Activated naive CD4-positive, alpha-beta T cell treated with anti-CD3 and anti-CD28 coated beads, Interleukin-2, amount 10 ng/mL, durations not matched to agents 7 days and 5 days (primary cell): ENCODE measurements at regions not wholly inside any gene's neighbourhood (a gene's known extent, or its start where the extent isn't known, plus 50 kb on each side); places are given as distances from the start of the nearest gene placed in this dataset.

Experiments used
- CTCF ChIA-PET: fragments of 350-600 bp; sonication (Branson Sonifier 250); formaldehyde crosslinking; loops from one replicate; lab custom pipeline; 2021; ENCODE audit warnings: antibody characterized with exemption; lab: Charles Lee
- DNase-seq: peaks from one replicate; pipeline ENCODE4 v3.0.0-alpha.2; 2020
- H3K27ac Mint-ChIP-seq: one replicate; pipeline ENCODE4 v1.8.0; 2021; ENCODE audit warnings: mild to moderate bottlenecking, moderate library complexity, mixed read lengths
- H3K27me3 Mint-ChIP-seq: one replicate; pipeline ENCODE4 v1.8.0; 2021; ENCODE audit warnings: mild to moderate bottlenecking, mixed read lengths
- H3K36me3 Mint-ChIP-seq: one replicate; pipeline ENCODE4 v1.8.0; 2021; ENCODE audit warnings: mixed read lengths
- H3K4me1 Mint-ChIP-seq: one replicate; pipeline ENCODE4 v1.8.0; 2021; ENCODE audit warnings: mixed read lengths
- H3K4me3 Mint-ChIP-seq: one replicate; pipeline ENCODE4 v1.8.0; 2021; ENCODE audit warnings: mild to moderate bottlenecking, moderate library complexity, mixed read lengths
- H3K9me3 Mint-ChIP-seq: one replicate; pipeline ENCODE4 v1.8.0; 2021; ENCODE audit warnings: mixed read lengths

- CTCF ChIA-PET, result no interaction called here
- no peak overlapping the region for H3K27ac Mint-ChIP-seq
- peaks cover 2% of the 10 kb centered on the region for H3K9me3 Mint-ChIP-seq
Observed at GRCh38 chr11:27806122-27806521, 105.9 kb upstream of the BDNF start.

DNA sequence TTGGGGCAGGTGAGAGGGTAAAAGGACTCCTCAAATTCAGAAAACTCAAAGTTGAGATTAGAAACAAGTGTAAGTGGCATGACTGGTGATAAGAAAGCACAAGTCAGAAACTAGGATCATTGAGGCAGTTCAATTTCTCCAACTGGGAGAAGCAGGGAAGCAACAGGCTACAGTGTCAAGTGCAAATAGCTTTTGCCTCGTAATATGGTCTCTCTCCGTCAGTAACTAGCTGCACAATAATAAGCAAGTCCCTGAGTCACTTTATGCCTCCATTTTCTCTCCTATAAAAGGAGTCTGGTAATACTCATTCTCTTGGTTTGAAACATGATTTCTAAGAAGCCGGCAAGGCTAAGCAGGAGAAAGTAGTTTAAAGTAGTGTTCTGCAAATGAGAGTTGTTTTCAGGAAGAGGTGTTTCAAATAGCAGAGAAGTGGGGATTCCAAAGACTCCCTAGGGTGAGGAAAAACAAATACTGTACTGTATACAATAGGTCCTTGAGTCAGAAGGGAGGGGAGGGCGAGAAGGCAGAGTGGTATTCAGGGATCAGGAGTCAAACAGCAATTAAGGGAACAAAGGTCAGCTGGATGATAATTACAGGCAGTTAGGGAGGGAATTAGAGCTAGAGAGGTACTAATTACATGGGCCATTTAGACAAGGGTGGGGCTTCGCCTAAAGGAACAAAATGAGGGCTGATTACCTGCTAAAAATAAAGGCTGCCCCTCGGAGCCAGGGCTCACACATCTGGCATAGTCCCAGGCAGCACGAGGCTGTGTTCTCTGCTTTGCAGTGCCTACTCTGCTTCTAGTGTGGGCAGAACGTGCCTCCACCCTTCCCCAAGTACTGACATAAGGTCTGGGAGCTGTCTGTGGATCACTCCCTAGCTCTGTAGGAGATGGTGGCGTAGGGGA lies 96.0 kb upstream of the BDNF start:
- no peak for DNase-seq
- Mint-ChIP-seq H3K4me1 (no peaks in the 10 kb centered on the region), H3K4me3 (no peak overlapping the region), H3K27me3 (no peaks in the 10 kb centered on the region), H3K9me3 (peaks cover 6% of the 10 kb centered on the region), H3K36me3 (no peaks in the 10 kb centered on the region), H3K27ac (no peak overlapping the region)
- CTCF ChIA-PET, result no interaction called here

More at GRCh38 chr11:27806122-27806521, 105.9 kb upstream of the BDNF start:
- Mint-ChIP-seq H3K27me3 (no peaks in the 10 kb centered on the region), H3K4me1 (no peaks in the 10 kb centered on the region), H3K4me3 (no peak overlapping the region), H3K36me3 (no peaks in the 10 kb centered on the region)
- no peak for DNase-seq

- no peak overlapping the region for H3K27ac Mint-ChIP-seq
- no peaks in the 10 kb centered on the region for H3K27me3 Mint-ChIP-seq
- no peaks in the 10 kb centered on the region for H3K36me3 Mint-ChIP-seq
- DNase-seq, result no peak
- no peaks in the 10 kb centered on the region for H3K4me1 Mint-ChIP-seq
- CTCF ChIA-PET, result interaction anchor here (0.8 kb wide), 1 partner anchor 677 kb away, joined by 3 read pairs; no protein-coding TSS in a partner anchor
- no peak overlapping the region for H3K4me3 Mint-ChIP-seq
- H3K9me3 Mint-ChIP-seq, result no peaks in the 10 kb centered on the region
Observed at GRCh38 chr11:27786864-27787263, 86.6 kb upstream of the BDNF start.

- DNase-seq, result no peak
- CTCF ChIA-PET, result interaction anchor here (0.8 kb wide), 1 partner anchor 677 kb away, joined by 3 read pairs; no protein-coding TSS in a partner anchor
- no peaks in the 10 kb centered on the region for H3K4me1 Mint-ChIP-seq
- no peaks in the 10 kb centered on the region for H3K36me3 Mint-ChIP-seq
- H3K9me3 Mint-ChIP-seq, result no peaks in the 10 kb centered on the region
- no peaks in the 10 kb centered on the region for H3K27me3 Mint-ChIP-seq
- no peak overlapping the region for H3K4me3 Mint-ChIP-seq
- H3K27ac Mint-ChIP-seq, result no peak overlapping the region
Observed at GRCh38 chr11:27786331-27786730, 86.1 kb upstream of the BDNF start.

DNA sequence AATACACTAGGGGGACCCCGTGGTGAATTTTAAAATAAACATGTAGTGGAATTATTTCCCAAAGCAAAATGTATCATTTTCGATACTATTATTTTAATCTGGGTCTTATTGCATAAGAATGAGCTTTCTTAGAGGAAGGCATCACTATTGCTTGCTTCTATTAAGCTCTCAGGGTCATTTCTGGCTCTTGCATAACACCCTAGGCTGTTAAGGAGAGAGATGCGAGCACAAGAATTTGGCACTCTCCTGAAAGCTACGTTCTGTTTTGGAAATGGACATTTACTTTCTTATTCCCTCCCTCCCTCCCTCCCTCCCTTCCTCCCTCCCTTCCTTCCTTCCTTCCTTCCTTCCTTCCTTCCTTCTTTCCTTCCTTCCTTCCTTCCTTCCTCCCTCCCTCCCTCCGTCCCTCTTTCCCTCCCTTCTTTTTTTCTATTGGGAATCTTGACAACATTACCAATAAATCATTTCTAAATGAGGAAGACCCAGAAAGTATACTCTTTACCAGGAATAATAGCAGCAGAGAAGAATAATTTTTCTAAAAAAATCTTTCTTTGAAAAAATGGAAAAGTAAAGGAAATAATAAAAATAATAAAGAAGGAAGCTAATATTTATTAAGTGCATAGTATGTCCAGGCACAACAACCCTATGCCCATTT lies 83.6 kb upstream of the BDNF start:
- no peak for DNase-seq
- Mint-ChIP-seq H3K9me3 (no peaks in the 10 kb centered on the region), H3K4me1 (no peaks in the 10 kb centered on the region), H3K27me3 (no peaks in the 10 kb centered on the region), H3K4me3 (no peak overlapping the region), H3K27ac (no peak overlapping the region), H3K36me3 (no peaks in the 10 kb centered on the region)
- CTCF ChIA-PET, result no interaction called here

- DNase-seq, result no peak
- Mint-ChIP-seq H3K4me1 (no peaks in the 10 kb centered on the region), H3K27ac (no peak overlapping the region), H3K4me3 (no peak overlapping the region), H3K27me3 (no peaks in the 10 kb centered on the region), H3K36me3 (no peaks in the 10 kb centered on the region), H3K9me3 (peaks cover 2% of the 10 kb centered on the region)
- CTCF ChIA-PET, result no interaction called here
Observed at GRCh38 chr11:27777033-27777432, 76.8 kb upstream of the BDNF start.

- no peaks in the 10 kb centered on the region for H3K4me1 Mint-ChIP-seq
- no peaks in the 10 kb centered on the region for H3K36me3 Mint-ChIP-seq
- CTCF ChIA-PET, result no interaction called here
- no peak overlapping the region for H3K27ac Mint-ChIP-seq
- H3K9me3 Mint-ChIP-seq, result peaks cover 2% of the 10 kb centered on the region
- H3K27me3 Mint-ChIP-seq, result no peaks in the 10 kb centered on the region
- no peak overlapping the region for H3K4me3 Mint-ChIP-seq
- no peak for DNase-seq
Observed at GRCh38 chr11:27773884-27774283, 73.6 kb upstream of the BDNF start.

GRCh38 chr11:27771516-27771915 lies 71.3 kb upstream of the BDNF start:
- CTCF ChIA-PET, result interaction anchor here (0.7 kb wide), 1 partner anchor 1992 kb away, joined by 4 read pairs; no protein-coding TSS in a partner anchor
- no peaks in the 10 kb centered on the region for H3K27me3 Mint-ChIP-seq
- DNase-seq, result no peak
- H3K4me3 Mint-ChIP-seq, result no peak overlapping the region
- H3K4me1 Mint-ChIP-seq, result no peaks in the 10 kb centered on the region
- no peaks in the 10 kb centered on the region for H3K36me3 Mint-ChIP-seq
- H3K27ac Mint-ChIP-seq, result no peak overlapping the region
- H3K9me3 Mint-ChIP-seq, result peaks cover 4% of the 10 kb centered on the region

DNA sequence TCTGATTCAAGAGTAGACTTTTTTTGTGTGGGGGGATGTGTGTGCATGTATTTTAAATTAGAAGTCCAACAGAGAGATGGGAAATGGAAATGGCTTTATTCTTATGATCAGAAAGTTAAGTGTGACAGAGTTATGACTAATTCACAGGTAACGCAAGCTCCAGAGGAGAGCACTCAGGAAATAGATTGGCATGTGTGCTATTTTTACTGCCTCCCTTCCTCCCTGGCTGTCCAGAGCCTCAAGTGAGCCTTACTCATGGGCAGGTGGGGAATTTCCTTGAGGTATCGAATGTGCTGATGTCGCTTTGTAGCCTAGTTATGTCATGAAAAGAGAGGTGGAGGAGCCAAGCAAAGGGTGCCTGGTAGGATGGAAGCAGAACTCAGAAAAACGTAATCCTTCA lies 70.3 kb upstream of the BDNF start:
- CTCF ChIA-PET, result interaction anchor here (0.7 kb wide), 1 partner anchor 1993 kb away, joined by 4 read pairs; no protein-coding TSS in a partner anchor
- Mint-ChIP-seq H3K4me1 (no peaks in the 10 kb centered on the region), H3K36me3 (no peaks in the 10 kb centered on the region), H3K9me3 (peaks cover 4% of the 10 kb centered on the region), H3K27me3 (no peaks in the 10 kb centered on the region), H3K27ac (no peak overlapping the region), H3K4me3 (no peak overlapping the region)
- no peak for DNase-seq

GRCh38 chr11:27763736-27764135 lies 63.5 kb upstream of the BDNF start:
- Mint-ChIP-seq H3K27ac (no peak overlapping the region), H3K36me3 (no peaks in the 10 kb centered on the region), H3K9me3 (peaks cover 2% of the 10 kb centered on the region), H3K4me3 (no peak overlapping the region), H3K4me1 (no peaks in the 10 kb centered on the region), H3K27me3 (no peaks in the 10 kb centered on the region)
- no peak for DNase-seq
- CTCF ChIA-PET, result no interaction called here

- no peak overlapping the region for H3K27ac Mint-ChIP-seq
- no peak for DNase-seq
- CTCF ChIA-PET, result no interaction called here
- no peaks in the 10 kb centered on the region for H3K4me1 Mint-ChIP-seq
- H3K9me3 Mint-ChIP-seq, result no peaks in the 10 kb centered on the region
- H3K36me3 Mint-ChIP-seq, result no peaks in the 10 kb centered on the region
- no peak overlapping the region for H3K4me3 Mint-ChIP-seq
- no peaks in the 10 kb centered on the region for H3K27me3 Mint-ChIP-seq
Observed at GRCh38 chr11:27761356-27761755, 61.1 kb upstream of the BDNF start.

DNA sequence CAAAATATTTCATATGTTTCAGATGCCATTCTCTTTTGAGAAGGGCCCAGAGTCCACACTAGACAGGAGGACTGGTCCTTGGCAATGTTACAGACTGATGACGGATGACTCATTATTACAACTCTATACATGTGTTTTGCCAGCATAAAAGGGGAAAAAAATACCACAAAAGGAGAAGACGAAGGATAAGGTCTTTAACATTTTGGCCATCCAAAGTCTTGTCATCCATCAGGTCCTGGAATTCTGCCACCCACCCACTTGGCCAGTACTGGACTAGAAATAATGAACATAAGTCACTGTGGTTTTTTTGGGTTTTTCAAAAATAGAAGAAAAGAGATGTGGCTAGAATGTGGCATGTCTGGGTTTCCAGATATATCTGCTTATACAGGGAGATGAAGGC lies 57.7 kb upstream of the BDNF start:
- Mint-ChIP-seq H3K9me3 (peaks cover 2% of the 10 kb centered on the region), H3K27me3 (no peaks in the 10 kb centered on the region), H3K4me3 (no peak overlapping the region), H3K36me3 (no peaks in the 10 kb centered on the region), H3K27ac (no peak overlapping the region), H3K4me1 (no peaks in the 10 kb centered on the region)
- CTCF ChIA-PET, result interaction anchor here (0.6 kb wide), 1 partner anchor 281 kb away, joined by 4 read pairs; no protein-coding TSS in a partner anchor
- no peak for DNase-seq

DNA sequence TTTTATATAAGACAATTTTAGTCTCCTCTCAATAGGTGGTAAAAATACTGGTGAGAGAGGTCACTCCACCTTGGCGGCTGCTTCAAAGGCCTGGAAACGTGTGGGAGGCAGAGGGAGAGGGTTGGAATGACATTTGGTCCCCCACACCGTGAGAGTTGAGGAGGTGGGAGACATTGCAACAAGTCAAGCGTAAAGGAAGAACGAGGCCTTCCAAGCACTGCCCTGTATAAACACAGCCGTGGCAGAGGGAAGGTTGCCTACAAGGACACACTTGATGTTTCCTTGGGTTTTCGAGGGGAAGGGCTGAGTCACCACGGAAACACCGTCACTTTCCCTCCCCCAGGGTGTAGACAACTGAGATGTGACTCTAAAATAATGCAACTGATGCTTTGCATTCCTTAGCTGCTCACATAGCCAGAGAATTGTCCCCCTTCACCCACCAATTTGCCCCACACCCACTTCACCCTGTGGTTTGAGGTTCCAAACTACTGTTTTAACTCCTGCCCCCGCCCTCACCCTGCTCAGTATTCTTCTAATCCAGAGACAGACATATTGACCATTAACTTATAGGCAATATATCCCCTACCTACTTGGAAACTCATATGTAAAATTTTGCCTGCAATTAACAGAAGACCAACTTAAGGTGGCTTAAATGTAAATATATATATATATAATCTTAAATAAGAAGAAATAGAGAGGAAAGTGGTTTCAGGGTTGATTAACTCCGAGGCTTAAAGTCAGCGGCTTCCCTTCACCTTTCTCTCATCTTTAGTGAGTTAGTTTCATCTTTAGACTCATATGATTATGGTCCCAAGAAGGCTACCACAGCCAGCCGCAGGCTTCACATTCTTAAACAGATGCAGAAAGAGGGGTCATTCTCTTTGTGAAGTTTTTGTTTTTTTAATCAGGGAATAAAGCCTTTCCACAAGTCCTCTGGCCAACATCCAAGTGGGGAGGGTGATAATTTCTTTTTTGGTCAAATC lies 54.1 kb upstream of the BDNF start:
- no peak for DNase-seq

More for the DNA sequence above, 54.1 kb upstream of the BDNF start:
- CTCF ChIA-PET, result no interaction called here
- Mint-ChIP-seq H3K9me3 (peaks cover 2% of the 10 kb centered on the region), H3K4me1 (no peaks in the 10 kb centered on the region), H3K27ac (no peak overlapping the region), H3K36me3 (no peaks in the 10 kb centered on the region), H3K27me3 (no peaks in the 10 kb centered on the region), H3K4me3 (no peak overlapping the region)
